ENCODE measurements at regions not wholly inside any gene's neighbourhood (a gene's known extent, or its start where the extent isn't known, plus 50 kb on each side); places are given as distances from the start of the nearest gene placed in this dataset.
"Not testable (repeated sequence)": the region's sequence is repeated elsewhere in the genome, so short reads cannot be mapped to it uniquely, and the experiment has no call there.

DNA sequence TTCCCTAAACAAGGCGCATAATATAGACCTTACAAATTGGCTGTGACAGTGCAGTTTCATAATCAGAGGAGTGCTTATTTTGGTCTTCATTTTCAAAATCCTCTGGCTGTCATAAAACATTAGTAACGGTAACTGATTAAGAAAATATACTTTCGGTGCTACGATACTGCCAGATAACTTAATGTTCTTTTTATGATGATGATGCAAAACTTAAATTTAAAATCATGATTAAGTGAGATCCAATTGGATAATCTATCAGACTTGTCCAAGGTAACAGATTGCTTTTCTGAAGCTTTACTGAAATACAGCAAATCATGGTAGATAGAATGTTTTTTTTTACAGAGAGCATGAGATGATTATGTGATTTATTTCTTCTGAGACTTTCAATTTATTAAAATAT, 364.2 kb upstream of the CNTN3 start:
- no peak overlapping the region for H2BK120ac ChIP-seq (ENCODE audit: low read depth, low read length)
- H3K9ac ChIP-seq (ENCODE audit: low read length), result no peak overlapping the region
- no peaks in the 10 kb centered on the region for H3K36me3 ChIP-seq (ENCODE audit: control insufficient read depth, insufficient read depth, low read length)
- no peak overlapping the region for H3K4me3 ChIP-seq (ENCODE audit: low read length)
- no peak overlapping the region for H2AK5ac ChIP-seq (ENCODE audit: low read length)
- WGBS (ENCODE audit: extremely low coverage, insufficient coverage, low lambda C conversion rate), result no CpG with 5 or more reads among the region's 4 CpGs
- no peak overlapping the region for H4K8ac ChIP-seq (ENCODE audit: low read depth, low read length)
- H3K79me1 ChIP-seq (ENCODE audit: low read length), result no peaks in the 10 kb centered on the region
- no peaks in the 10 kb centered on the region for H3K4me1 ChIP-seq (ENCODE audit: control insufficient read depth, low read depth, low read length)
- no peak overlapping the region for H3K4me2 ChIP-seq (ENCODE audit: low read length)
- H3K27me3 ChIP-seq (ENCODE audit: insufficient read depth, low read length, poor library complexity), result no peaks in the 10 kb centered on the region
- no peak overlapping the region for H3K56ac ChIP-seq (ENCODE audit: low read length)
- no peak overlapping the region for H2BK5ac ChIP-seq (ENCODE audit: low read length)
- no peak overlapping the region for H3K4ac ChIP-seq (ENCODE audit: low read depth, low read length)
- no peak overlapping the region for H4K5ac ChIP-seq (ENCODE audit: low read length)
- H3K79me2 ChIP-seq (ENCODE audit: control insufficient read depth, insufficient read depth, low read length), result no peaks in the 10 kb centered on the region
- no peak overlapping the region for H3K23ac ChIP-seq (ENCODE audit: low read length)
- no peak overlapping the region for H2BK15ac ChIP-seq (replicated peaks; ENCODE audit: low read depth)
- H3K27ac ChIP-seq (ENCODE audit: low read depth, low read length), result no peak overlapping the region
- no peak overlapping the region for H3K18ac ChIP-seq (ENCODE audit: low read length)
- no peak for DNase-seq

DNA sequence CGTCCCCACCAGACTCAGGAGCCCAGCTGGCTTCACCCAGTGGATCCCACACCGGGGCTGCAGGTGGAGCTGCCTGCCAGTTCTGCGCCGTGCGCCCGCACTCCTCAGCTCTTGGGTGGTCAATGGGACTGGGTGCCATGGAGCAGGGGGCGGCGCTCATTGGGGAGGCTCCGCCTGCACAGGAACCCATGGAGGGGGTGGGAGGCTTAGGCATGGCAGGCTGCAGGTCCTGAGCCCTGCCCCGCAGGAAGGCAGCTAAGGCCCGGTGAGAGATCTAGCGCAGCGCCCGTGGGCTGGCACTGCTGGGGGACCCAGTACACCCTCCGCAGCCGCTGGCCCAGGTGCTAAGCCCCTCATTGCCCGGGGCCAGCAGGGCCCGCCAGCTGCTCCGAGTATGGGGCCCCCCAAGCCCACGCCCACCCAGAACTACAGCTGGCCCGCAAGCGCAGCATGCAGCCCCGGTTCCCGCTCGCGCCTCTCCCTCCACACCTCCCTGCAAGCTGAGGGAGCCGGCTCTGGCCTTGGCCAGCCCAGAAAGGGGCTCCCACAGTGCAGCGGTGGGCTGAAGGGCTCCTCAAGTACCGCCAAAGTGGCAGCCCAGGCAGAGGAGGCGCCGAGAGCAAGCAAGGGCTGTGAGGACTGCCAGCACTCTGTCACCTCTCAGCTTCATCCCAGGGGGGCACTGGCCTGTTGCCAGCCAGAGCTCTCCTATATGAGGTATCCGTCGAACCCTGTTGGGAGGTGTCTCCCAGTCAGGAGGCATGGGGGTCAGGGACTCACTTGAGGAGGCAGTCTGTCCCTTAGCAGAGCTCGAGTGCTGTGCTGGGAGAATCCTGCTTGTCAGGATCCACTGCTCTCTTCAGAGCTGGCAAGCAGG, 370.8 kb upstream of the CNTN3 start:
- no CpG with 5 or more reads among the region's 34 CpGs for WGBS (ENCODE audit: extremely low coverage, insufficient coverage, low lambda C conversion rate)
- H3K4me1 ChIP-seq (ENCODE audit: control insufficient read depth, low read depth, low read length); DNase-seq; H3K4ac ChIP-seq (ENCODE audit: low read depth, low read length); H3K27ac ChIP-seq (ENCODE audit: low read depth, low read length); H2BK120ac ChIP-seq (ENCODE audit: low read depth, low read length); H3K23ac ChIP-seq (ENCODE audit: low read length); H3K79me2 ChIP-seq (ENCODE audit: control insufficient read depth, insufficient read depth, low read length); H2BK15ac ChIP-seq (replicated peaks; ENCODE audit: low read depth); H3K36me3 ChIP-seq (ENCODE audit: control insufficient read depth, insufficient read depth, low read length); H3K9ac ChIP-seq (ENCODE audit: low read length); H3K4me3 ChIP-seq (ENCODE audit: low read length); H2BK5ac ChIP-seq (ENCODE audit: low read length); H3K56ac ChIP-seq (ENCODE audit: low read length); H4K8ac ChIP-seq (ENCODE audit: low read depth, low read length); H3K79me1 ChIP-seq (ENCODE audit: low read length); H2AK5ac ChIP-seq (ENCODE audit: low read length); H3K27me3 ChIP-seq (ENCODE audit: insufficient read depth, low read length, poor library complexity); H3K18ac ChIP-seq (ENCODE audit: low read length); H4K5ac ChIP-seq (ENCODE audit: low read length); H3K4me2 ChIP-seq (ENCODE audit: low read length): not testable (repeated sequence)

DNA sequence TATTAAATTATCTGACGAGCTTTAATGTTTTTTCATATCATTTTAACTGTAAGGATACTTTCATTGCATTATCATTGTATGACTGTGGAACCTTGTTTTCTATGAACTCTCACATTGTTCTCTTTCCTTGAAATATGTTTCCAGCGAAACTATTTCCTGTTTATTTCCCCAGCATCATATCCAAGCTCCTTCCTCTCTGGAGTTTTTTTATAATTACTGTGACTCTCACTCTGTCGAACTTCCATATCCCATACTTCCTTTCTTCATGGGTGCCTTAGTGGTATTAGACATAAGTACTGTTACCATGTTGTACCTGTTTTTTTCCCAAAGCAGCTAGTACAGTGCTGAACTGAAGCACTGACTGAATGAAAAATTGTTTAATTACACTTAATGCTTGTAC, 373.6 kb upstream of the CNTN3 start:
- Histone ChIP-seq H2BK15ac (replicated peaks; ENCODE audit: low read depth) (no peak overlapping the region), H4K8ac (ENCODE audit: low read depth, low read length) (no peak overlapping the region), H2BK120ac (ENCODE audit: low read depth, low read length) (no peak overlapping the region), H3K79me2 (ENCODE audit: control insufficient read depth, insufficient read depth, low read length) (no peaks in the 10 kb centered on the region), H3K27ac (ENCODE audit: low read depth, low read length) (no peak overlapping the region), H2AK5ac (ENCODE audit: low read length) (no peak overlapping the region), H3K18ac (ENCODE audit: low read length) (no peak overlapping the region), H3K4ac (ENCODE audit: low read depth, low read length) (no peak overlapping the region), H3K79me1 (ENCODE audit: low read length) (no peaks in the 10 kb centered on the region), H3K4me3 (ENCODE audit: low read length) (no peak overlapping the region), H4K5ac (ENCODE audit: low read length) (no peak overlapping the region), H3K27me3 (ENCODE audit: insufficient read depth, low read length, poor library complexity) (no peaks in the 10 kb centered on the region), H2BK5ac (ENCODE audit: low read length) (no peak overlapping the region), H3K36me3 (ENCODE audit: control insufficient read depth, insufficient read depth, low read length) (no peaks in the 10 kb centered on the region), H3K4me2 (ENCODE audit: low read length) (no peak overlapping the region), H3K9ac (ENCODE audit: low read length) (no peak overlapping the region), H3K23ac (ENCODE audit: low read length) (no peak overlapping the region), H3K56ac (ENCODE audit: low read length) (no peak overlapping the region), H3K4me1 (ENCODE audit: control insufficient read depth, low read depth, low read length) (no peaks in the 10 kb centered on the region)
- WGBS (ENCODE audit: extremely low coverage, insufficient coverage, low lambda C conversion rate), result no CpG with 5 or more reads among the region's 3 CpGs
- DNase-seq, result no peak

DNA sequence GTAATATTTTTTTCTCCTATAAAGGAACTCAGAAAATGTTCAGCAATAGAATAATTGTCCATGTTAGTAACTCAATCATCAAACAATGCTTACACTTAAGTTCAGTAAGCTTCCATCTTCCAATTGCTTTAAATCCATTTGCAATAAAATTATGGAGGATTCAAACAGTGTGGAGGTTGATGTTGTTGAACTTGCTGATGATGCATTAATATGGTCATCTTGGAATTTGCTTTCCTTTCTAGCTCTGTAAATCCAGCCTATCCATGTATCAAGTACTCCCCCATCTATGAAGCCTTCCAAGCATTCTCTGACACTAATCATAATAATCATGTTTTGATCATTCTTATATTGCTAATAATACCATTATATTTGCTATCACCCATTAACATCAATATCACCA, 378.4 kb upstream of the CNTN3 start:
- H3K23ac ChIP-seq (ENCODE audit: low read length), result no peak overlapping the region
- DNase-seq, result no peak
- H3K56ac ChIP-seq (ENCODE audit: low read length), result no peak overlapping the region
- no peak overlapping the region for H2BK120ac ChIP-seq (ENCODE audit: low read depth, low read length)
- no peak overlapping the region for H4K5ac ChIP-seq (ENCODE audit: low read length)
- no peak overlapping the region for H3K4me2 ChIP-seq (ENCODE audit: low read length)
- no peak overlapping the region for H2BK5ac ChIP-seq (ENCODE audit: low read length)
- H4K8ac ChIP-seq (ENCODE audit: low read depth, low read length), result no peak overlapping the region
- H3K4ac ChIP-seq (ENCODE audit: low read depth, low read length), result no peak overlapping the region
- H3K27me3 ChIP-seq (ENCODE audit: insufficient read depth, low read length, poor library complexity), result no peaks in the 10 kb centered on the region
- no peaks in the 10 kb centered on the region for H3K79me1 ChIP-seq (ENCODE audit: low read length)
- H3K27ac ChIP-seq (ENCODE audit: low read depth, low read length), result no peak overlapping the region
- no peaks in the 10 kb centered on the region for H3K4me1 ChIP-seq (ENCODE audit: control insufficient read depth, low read depth, low read length)
- H3K9ac ChIP-seq (ENCODE audit: low read length), result no peak overlapping the region
- H3K36me3 ChIP-seq (ENCODE audit: control insufficient read depth, insufficient read depth, low read length), result no peaks in the 10 kb centered on the region
- no peak overlapping the region for H3K18ac ChIP-seq (ENCODE audit: low read length)
- H3K4me3 ChIP-seq (ENCODE audit: low read length), result no peak overlapping the region
- H2AK5ac ChIP-seq (ENCODE audit: low read length), result no peak overlapping the region
- no peaks in the 10 kb centered on the region for H3K79me2 ChIP-seq (ENCODE audit: control insufficient read depth, insufficient read depth, low read length)
- no peak overlapping the region for H2BK15ac ChIP-seq (replicated peaks; ENCODE audit: low read depth)

DNA sequence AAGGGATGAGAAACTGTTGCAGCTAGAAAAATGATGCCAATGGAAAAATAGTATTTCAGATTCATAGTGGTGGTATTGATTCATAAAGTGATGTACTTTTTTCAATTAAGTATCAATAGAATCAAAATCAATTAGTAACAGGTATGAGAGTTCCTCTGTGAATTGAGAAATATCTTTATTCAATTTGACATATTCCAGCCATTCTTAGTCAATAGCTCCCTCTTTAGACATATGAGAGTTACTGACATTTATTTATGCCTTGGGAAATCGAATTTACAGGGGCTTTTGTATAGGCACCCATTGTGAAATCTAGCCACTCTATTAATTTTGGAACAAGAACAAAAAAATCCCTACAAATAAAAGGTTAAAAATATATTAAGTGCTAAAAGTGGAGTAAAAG, 386.9 kb upstream of the CNTN3 start:
- H3K4ac ChIP-seq (ENCODE audit: low read depth, low read length), result no peak overlapping the region
- no peaks in the 10 kb centered on the region for H3K36me3 ChIP-seq (ENCODE audit: control insufficient read depth, insufficient read depth, low read length)
- no peaks in the 10 kb centered on the region for H3K4me1 ChIP-seq (ENCODE audit: control insufficient read depth, low read depth, low read length)
- no peak overlapping the region for H3K18ac ChIP-seq (ENCODE audit: low read length)
- no peaks in the 10 kb centered on the region for H3K79me2 ChIP-seq (ENCODE audit: control insufficient read depth, insufficient read depth, low read length)
- H4K8ac ChIP-seq (ENCODE audit: low read depth, low read length), result no peak overlapping the region
- no peak overlapping the region for H2AK5ac ChIP-seq (ENCODE audit: low read length)
- H3K4me2 ChIP-seq (ENCODE audit: low read length), result no peak overlapping the region
- no peaks in the 10 kb centered on the region for H3K79me1 ChIP-seq (ENCODE audit: low read length)
- H2BK120ac ChIP-seq (ENCODE audit: low read depth, low read length), result no peak overlapping the region
- H2BK5ac ChIP-seq (ENCODE audit: low read length), result no peak overlapping the region
- H2BK15ac ChIP-seq (replicated peaks; ENCODE audit: low read depth), result no peak overlapping the region
- no peak overlapping the region for H3K9ac ChIP-seq (ENCODE audit: low read length)
- H3K27ac ChIP-seq (ENCODE audit: low read depth, low read length), result no peak overlapping the region
- peak; percentile 18 for DNase-seq
- H3K4me3 ChIP-seq (ENCODE audit: low read length), result no peak overlapping the region
- no peak overlapping the region for H3K56ac ChIP-seq (ENCODE audit: low read length)
- no peaks in the 10 kb centered on the region for H3K27me3 ChIP-seq (ENCODE audit: insufficient read depth, low read length, poor library complexity)
- H3K23ac ChIP-seq (ENCODE audit: low read length), result no peak overlapping the region
- WGBS (ENCODE audit: extremely low coverage, insufficient coverage, low lambda C conversion rate), result no CpG with 5 or more reads among the region's 1 CpG
- H4K5ac ChIP-seq (ENCODE audit: low read length), result no peak overlapping the region

DNA sequence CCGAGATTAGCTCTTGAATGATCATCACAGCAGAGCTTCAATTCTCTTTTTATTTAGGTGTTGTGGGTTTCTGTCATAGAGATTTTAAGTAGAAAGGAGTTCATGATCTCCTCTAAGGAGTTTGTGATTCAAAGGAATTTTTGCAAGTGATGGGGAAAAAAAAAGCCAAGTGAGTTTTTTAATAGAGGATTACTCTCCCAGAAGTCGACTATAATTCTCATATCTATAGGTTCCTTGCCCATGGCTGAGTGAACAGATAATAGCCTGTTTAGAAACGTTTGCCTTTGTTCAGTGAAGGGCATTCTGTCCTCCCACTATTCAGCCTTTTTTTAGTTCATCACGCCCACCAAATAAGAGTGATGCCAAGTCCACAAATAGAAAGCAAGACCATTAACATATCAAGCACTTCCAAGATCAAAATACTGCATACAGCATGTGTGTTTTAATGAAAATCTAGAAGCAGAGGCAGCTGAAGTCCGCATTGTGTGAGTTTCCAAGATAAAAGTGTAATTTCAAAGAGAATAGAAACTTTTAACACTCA, 398.4 kb upstream of the CNTN3 start:
- no CpG with 5 or more reads among the region's 5 CpGs for WGBS (ENCODE audit: extremely low coverage, insufficient coverage, low lambda C conversion rate)

More for the DNA sequence above, 398.4 kb upstream of the CNTN3 start:
- Histone ChIP-seq H3K27me3 (ENCODE audit: insufficient read depth, low read length, poor library complexity) (no peaks in the 10 kb centered on the region), H2AK5ac (ENCODE audit: low read length) (no peak overlapping the region), H4K5ac (ENCODE audit: low read length) (no peak overlapping the region), H4K8ac (ENCODE audit: low read depth, low read length) (no peak overlapping the region), H3K4me2 (ENCODE audit: low read length) (no peak overlapping the region), H2BK15ac (replicated peaks; ENCODE audit: low read depth) (no peak overlapping the region), H3K27ac (ENCODE audit: low read depth, low read length) (no peak overlapping the region), H2BK120ac (ENCODE audit: low read depth, low read length) (no peak overlapping the region), H3K18ac (ENCODE audit: low read length) (no peak overlapping the region), H3K79me1 (ENCODE audit: low read length) (no peaks in the 10 kb centered on the region), H3K23ac (ENCODE audit: low read length) (no peak overlapping the region), H3K4ac (ENCODE audit: low read depth, low read length) (no peak overlapping the region), H2BK5ac (ENCODE audit: low read length) (no peak overlapping the region), H3K79me2 (ENCODE audit: control insufficient read depth, insufficient read depth, low read length) (no peaks in the 10 kb centered on the region), H3K56ac (ENCODE audit: low read length) (no peak overlapping the region), H3K9ac (ENCODE audit: low read length) (no peak overlapping the region), H3K36me3 (ENCODE audit: control insufficient read depth, insufficient read depth, low read length) (no peaks in the 10 kb centered on the region), H3K4me1 (ENCODE audit: control insufficient read depth, low read depth, low read length) (no peaks in the 10 kb centered on the region), H3K4me3 (ENCODE audit: low read length) (no peak overlapping the region)
- no peak for DNase-seq

All from mesendoderm (in vitro differentiated cells).